ENCODE measurements at regions not wholly inside any gene's neighbourhood (a gene's known extent, or its start where the extent isn't known, plus 50 kb on each side); places are given as distances from the start of the nearest gene placed in this dataset.

DNA sequence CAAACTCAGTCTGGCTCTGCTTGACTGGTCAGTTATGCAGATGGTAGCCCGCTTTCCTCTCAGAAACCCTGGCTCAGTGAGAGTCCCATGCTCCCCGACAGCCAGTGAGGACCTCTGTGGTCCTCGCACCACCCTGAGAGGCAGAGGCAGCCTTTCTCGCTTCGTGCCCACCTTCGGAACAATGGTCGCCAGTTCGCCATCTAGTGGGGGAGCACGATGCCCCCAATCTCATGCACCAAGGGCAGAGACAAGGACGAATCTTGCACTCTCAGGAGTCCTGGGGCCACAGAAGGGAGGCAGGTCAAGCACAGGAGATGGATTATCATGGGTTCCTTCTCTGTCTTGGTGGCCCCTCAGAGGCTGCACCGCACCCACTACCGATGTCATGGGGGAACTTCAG lies 75.2 kb downstream of the RHCG start:
- intact Hi-C loops (cut with DNase I): no loop called here
- H3K4me3 ChIP-seq: no peak overlapping the region
- 43 to 58% methylated on average over 3 to 4 of the region's 12 CpGs for WGBS, 2 donors
- no peak for TF ChIP-seq POLR2A (IDR thresholded peaks at IDR 0.05)
- TF ChIP-seq, protein P1, sequence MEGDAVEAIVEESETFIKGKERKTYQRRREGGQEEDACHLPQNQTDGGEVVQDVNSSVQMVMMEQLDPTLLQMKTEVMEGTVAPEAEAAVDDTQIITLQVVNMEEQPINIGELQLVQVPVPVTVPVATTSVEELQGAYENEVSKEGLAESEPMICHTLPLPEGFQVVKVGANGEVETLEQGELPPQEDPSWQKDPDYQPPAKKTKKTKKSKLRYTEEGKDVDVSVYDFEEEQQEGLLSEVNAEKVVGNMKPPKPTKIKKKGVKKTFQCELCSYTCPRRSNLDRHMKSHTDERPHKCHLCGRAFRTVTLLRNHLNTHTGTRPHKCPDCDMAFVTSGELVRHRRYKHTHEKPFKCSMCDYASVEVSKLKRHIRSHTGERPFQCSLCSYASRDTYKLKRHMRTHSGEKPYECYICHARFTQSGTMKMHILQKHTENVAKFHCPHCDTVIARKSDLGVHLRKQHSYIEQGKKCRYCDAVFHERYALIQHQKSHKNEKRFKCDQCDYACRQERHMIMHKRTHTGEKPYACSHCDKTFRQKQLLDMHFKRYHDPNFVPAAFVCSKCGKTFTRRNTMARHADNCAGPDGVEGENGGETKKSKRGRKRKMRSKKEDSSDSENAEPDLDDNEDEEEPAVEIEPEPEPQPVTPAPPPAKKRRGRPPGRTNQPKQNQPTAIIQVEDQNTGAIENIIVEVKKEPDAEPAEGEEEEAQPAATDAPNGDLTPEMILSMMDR (IDR thresholded peaks at IDR 0.05): no peak
- H3K4me1 ChIP-seq: peaks cover 0 to 5% (median 0%) of the 10 kb centered on the region in 3 donors
- no peaks in the 10 kb centered on the region for H3K9me3 ChIP-seq
- H3K27ac ChIP-seq: no peak overlapping the region
- no peaks in the 10 kb centered on the region for H3K36me3 ChIP-seq
- H3K27me3 ChIP-seq: peaks cover 6 to 93% (median 15%) of the 10 kb centered on the region in 4 donors
- no peak for DNase-seq

DNA sequence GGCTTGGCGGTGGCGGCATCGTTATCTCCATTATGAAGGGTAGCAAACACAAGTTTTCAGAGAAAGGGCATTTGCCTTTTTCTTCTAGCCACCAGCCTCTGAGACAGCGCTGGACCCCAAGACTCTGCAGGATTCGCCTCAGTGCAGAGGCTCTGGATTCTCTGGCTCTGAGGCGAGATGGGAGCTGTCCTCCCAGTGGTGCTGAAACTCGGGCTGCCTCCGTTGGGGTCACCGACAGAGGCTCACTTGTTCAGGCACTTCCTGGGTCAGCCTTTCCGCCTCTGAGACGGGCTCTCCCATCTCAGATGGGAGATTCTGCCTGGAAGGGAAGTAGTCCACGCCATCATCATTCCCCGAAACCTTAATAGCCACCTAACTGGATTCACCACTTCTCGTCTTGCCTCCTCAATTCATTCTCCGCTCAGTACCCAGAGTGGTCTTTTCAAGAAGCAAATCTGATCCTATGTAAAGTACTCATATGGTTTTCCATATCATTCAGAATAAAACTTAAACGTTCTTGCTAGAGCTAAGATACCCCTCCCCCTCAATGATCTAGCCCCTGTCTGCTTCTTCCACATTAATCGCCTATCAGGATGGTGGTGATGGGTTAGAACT lies 76.9 kb downstream of the RHCG start:
- WGBS, 2 donors: 17 to 27% methylated on average over 11 to 14 of the region's 17 CpGs
- Histone ChIP-seq H3K27ac (no peak overlapping the region), H3K4me1 (peaks cover 0 to 7% (median 0%) of the 10 kb centered on the region in 3 donors), H3K36me3 (no peaks in the 10 kb centered on the region), H3K9me3 (no peaks in the 10 kb centered on the region), H3K27me3 (peaks cover 6 to 98% (median 22%) of the 10 kb centered on the region in 4 donors), H3K4me3 (no peak overlapping the region)
- DNase-seq: no peak
- no peak for TF ChIP-seq POLR2A (IDR thresholded peaks at IDR 0.05)
- TF ChIP-seq, protein P1 (IDR thresholded peaks at IDR 0.05): no peak
- intact Hi-C loops (cut with DNase I): loop anchor here (5.0 kb wide), 1 partner anchor 52 kb away; no protein-coding TSS in a partner anchor

DNA sequence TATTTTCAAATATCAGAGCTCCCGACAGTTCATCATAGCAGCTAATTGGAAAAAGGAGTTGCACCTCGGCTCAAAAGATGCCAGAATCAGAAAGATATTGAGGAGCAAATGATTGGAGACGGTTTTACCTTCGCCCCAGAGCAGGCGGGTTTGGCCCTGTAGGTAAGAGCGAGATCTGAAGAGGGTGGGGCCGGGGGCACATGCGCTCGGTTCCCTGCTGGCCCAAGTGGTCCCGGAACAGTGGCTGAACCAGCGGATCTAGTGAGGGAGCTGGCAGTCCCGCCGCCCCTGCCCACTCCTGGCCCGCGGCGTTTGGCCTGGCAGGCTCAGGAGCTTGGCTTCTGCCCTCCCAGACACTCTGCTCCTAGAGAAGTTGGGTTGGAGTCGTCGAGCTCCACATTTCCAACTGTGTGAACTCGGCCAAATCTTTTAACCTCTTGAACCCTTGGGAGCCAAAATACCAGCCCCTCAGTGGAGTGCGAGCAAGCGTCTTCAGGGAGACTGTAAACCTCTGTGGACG lies 79.1 kb downstream of the RHCG start:
- TF ChIP-seq, protein P1 (IDR thresholded peaks at IDR 0.05): no peak
- no peak for TF ChIP-seq POLR2A (IDR thresholded peaks at IDR 0.05)
- 35 to 36% methylated on average over 11 to 17 of the region's 22 CpGs for WGBS, 2 donors
- intact Hi-C loops (cut with DNase I): loop anchor here (5.0 kb wide), 1 partner anchor 50 kb away; no protein-coding TSS in a partner anchor
- no peak for DNase-seq
- peaks cover 0 to 7% (median 0%) of the 10 kb centered on the region in 3 donors for H3K4me1 ChIP-seq
- no peaks in the 10 kb centered on the region for H3K9me3 ChIP-seq
- H3K27me3 ChIP-seq: peaks cover 7 to 100% (median 29%) of the 10 kb centered on the region in 4 donors
- no peaks in the 10 kb centered on the region for H3K36me3 ChIP-seq
- H3K4me3 ChIP-seq: no peak overlapping the region
- no peak overlapping the region for H3K27ac ChIP-seq

DNA sequence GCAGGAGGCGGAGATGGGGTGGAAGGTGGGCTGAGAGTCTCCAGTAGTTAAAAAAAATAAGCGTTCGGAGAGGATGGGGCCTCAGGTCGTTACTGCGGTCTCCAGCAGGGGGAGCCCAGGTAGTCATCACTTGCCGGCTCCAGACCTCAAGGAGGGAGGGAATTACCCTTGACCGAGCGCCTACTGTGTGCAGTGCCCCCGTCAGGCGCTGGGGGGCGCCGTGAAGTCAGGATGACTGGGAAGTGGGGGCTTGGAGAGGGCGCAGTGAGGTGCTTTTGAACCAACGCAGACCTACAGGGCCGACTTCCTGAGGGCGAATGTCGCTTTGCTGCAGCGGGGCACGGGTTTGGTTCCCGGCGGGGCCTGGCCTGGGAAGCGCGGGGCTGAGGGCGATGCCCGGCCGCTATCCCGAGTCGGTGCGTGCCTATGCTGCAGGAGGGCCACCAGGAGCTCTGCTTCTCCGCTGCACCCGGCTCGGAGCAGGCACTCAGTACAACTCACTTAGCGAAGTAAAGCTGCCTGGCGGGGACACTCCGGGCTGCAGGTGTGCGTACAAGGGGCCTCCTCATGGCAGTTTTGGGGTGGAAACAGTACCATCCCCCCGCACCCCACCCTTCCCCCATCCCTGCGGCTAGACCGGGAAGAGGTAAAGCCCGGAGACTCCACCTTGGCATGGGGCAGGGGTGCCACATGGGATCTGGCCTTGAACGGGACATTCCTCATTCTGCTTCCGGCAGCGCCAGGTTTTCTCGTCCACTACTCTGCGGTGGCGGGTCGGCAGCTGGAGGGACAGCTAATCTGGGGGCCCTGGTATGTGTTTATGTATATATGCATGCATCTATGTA lies 79.8 kb downstream of the RHCG start:
- Histone ChIP-seq H3K27me3 (peaks cover 14 to 100% (median 34%) of the 10 kb centered on the region in 4 donors), H3K27ac (no peak overlapping the region), H3K4me3 (no peak overlapping the region), H3K36me3 (no peaks in the 10 kb centered on the region), H3K4me1 (peaks cover 0 to 12% (median under 1%) of the 10 kb centered on the region in 3 donors), H3K9me3 (no peaks in the 10 kb centered on the region)
- 8 to 11% methylated on average over 7 to 26 of the region's 47 CpGs for WGBS, 2 donors
- no peak for TF ChIP-seq POLR2A (IDR thresholded peaks at IDR 0.05)
- TF ChIP-seq, protein P1 (IDR thresholded peaks at IDR 0.05): peak; percentile 59 to 83 (median 62)
- no peak for DNase-seq
- intact Hi-C loops (cut with DNase I): loop anchor here (5.0 kb wide), 1 partner anchor 49 kb away; no protein-coding TSS in a partner anchor

DNA sequence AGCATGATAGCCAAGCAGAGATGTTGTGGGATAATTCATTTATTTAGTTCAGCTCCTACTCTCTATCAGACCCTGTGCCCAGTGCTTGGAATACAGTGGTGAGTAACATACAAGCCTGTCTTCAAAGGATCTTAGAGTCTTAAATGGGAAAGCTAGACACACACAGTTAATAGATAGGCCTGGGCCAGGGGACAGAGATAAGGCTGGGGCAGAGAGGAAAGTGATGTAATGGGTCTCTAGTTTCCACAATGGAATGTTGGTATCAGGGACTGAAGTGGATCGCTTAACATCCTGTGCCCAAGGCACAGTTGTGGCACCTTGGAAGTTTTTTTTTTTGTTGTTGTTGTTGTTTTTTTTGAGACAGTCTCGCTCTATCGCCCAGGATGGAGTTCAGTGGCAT lies 79.9 kb upstream of the POLG start:
- no peak for TF ChIP-seq POLR2A (IDR thresholded peaks at IDR 0.05)
- TF ChIP-seq, protein P1 (IDR thresholded peaks at IDR 0.05): no peak
- intact Hi-C loops (cut with DNase I): no loop called here
- no peak overlapping the region for H3K4me3 ChIP-seq
- DNase-seq: no peak
- H3K27ac ChIP-seq: no peak overlapping the region
- H3K36me3 ChIP-seq: no peaks in the 10 kb centered on the region
- WGBS, 2 donors: 82% methylated on average over 3 of the region's 3 CpGs
- no peaks in the 10 kb centered on the region for H3K9me3 ChIP-seq
- peaks cover 33 to 100% (median 51%) of the 10 kb centered on the region in 4 donors for H3K27me3 ChIP-seq
- peaks cover 2 to 27% (median 6%) of the 10 kb centered on the region in 3 donors for H3K4me1 ChIP-seq
